HG02943 (cell line): ENCODE measurements at regions not wholly inside any gene's neighbourhood (a gene's known extent, or its start where the extent isn't known, plus 50 kb on each side); places are given as distances from the start of the nearest gene placed in this dataset.

Source experiments
- ATAC-seq: cut with Tn5 transposase; IDR thresholded peaks from one replicate; pipeline ENCODE4 v1.9.1; 2021; ENCODE audit warnings: mild to moderate bottlenecking, low read depth, moderate library complexity; ENCODE audit not compliant: unreplicated experiment

DNA sequence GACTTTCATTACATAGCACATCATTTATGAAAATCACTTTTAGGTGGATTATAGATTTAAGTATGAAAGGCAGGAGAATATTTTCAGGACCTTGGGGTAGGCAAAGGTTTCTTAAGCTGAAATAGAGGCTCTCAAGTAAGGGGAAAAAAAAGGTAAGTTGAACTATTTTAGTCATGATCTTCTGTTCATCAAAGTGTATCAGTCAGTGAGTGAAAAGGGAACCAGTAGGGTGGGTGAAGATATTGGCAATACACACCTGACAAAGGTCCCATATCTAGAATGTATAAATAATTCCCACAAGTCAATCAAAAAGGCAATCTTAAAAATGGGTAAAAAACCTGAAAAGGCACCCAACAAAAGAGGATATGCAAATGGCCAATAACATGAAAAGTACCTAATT, 218.6 kb downstream of the KLF13 start:
- ATAC-seq = no peak

DNA sequence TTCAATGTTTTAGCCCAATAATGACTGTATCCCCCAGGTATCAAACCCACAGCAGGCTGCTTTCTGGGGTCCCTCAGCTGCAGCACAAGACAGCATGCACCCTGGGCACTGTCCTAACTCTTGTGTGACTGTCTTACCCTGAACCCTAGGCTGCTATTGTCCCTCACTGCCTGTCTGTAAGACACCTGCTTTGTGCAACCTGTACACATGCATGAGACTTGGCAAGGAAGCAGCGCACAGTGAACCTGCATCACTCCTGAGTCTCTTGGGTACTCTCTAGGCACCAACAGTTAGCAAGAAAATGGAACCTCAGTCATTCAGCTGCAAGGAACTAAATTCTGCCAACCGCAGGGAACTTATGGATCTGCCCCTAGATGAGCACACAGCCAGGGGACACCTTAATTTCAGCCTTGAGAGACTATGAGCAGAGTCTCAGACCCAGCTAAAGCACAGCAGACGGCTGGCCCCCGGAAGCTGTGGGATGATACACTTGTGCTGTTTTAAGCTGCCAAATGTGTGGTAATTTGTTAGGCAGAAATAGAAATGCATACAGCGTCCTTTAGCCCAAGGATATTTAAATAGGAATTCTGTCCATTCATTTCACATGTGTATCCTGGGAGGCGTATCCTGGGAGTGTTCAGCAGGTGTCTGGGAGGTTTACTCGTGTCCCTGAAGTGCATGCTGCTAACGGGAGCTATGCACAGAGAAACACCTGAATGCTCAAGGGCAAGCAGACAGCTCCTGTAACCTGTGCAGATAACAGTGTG, 223.8 kb downstream of the KLF13 start:
- ATAC-seq = no peak

DNA sequence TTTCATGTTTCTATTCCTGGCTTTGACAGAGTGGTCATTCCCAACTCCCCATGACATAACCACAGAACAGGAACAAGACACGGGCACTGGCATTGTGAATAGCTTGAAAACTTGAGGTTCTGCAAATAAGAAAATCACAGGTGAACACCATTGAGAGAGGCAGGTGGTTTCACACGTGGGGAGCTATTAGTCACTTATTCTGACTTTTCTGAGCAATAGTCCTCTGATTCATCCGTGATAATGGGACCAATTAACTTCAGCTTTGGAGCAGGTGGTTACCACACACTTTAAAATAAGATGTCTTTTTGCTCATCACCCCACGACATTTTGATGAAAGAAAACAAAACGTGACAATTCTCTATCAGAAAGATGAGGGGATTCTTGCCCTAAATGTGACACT, 224.7 kb downstream of the KLF13 start:
- no peak for ATAC-seq

GRCh38 chr15:31552482-31553099, 226.0 kb downstream of the KLF13 start:
- ATAC-seq = no peak

DNA sequence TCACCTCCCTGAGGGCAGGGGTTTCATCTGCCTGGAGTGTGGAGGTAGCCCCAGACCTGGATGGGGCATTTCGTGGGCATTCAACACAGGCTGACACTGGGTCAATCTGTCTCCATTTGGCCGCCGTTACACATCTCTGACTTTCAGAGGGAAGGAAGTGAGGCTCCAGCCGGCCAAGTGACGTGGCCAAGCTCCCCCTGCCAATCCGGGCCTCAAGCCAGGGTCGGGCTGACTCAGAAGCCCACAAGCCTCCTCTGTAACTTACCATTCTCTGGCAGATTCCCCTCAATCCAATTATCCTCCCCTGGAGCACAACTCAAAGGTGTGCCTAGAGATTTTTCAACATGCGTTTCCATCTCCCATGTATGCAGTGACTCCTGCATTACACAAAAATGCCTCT, 227.6 kb downstream of the KLF13 start:
- ATAC-seq = no peak

DNA sequence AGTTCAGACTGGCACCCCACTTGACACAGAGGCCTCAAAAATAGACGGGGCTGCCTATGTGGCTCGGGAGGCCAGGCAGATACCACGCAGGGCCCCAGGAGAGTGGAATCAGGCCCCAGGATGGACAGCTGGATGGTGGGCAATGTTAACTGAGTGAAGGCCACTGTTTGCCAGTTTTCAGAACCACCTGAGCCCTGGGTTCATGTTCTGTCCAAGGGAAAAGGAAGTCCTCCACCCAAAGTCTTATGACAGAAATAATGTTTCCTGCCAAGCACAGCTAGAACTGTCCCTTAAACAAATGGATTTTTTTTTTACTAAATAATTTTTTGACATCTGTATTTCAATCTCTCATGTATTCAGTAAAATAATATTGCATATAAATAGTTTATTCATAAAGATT, 228.4 kb downstream of the KLF13 start:
- no peak for ATAC-seq

DNA sequence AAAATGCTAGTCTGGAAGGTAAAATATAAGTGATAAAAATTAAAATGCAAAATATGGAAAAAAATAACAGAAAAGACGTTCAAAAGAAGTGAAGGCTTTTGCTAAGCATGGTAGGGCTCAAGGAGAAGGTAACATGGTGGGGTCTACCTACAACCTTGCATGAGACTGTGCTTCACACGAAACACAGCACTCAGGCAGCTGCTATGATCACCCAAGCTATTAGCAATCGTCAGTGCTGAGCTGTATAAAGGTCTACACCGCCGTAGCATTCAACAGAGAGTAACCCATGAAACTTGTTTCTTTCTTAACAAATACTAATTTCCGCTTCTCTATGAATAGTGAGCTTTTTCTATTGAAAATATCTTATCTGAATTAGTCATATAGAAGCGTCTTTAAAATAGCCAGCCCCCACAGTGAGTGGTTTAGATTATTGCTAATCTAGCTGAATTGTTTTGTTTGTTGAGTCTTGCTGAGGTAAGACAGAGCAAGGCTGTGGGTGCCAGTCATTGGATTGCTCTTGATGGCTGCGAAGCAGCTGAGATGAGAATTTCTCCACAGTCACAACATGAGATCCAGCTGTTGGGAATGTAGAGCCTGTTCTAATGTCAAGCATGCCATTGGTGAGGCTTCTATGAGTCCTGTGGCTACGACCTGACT, 230.0 kb downstream of the KLF13 start:
- ATAC-seq = no peak

- no peak for ATAC-seq
Measured at GRCh38 chr15:31557899-31558298, 231.3 kb downstream of the KLF13 start.

DNA sequence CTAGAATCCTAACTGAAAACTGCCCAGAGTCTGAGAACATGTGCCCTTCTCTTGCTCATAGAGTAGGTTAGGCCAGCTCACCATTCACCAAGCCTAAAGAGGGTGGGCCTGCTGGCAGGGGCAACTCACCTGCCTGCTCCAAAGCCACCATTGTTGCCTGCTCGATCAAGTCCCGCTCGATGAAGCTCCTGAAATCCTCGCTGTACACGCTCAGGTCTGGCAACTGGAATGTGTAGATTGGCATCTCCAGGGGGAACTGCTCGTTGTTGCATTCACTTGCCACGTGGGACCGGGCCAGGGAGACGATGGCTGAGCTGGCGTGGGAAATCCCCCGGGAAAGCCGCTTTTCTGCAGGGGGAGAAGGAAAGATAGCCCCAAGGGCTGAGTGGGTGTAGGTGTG, 232.2 kb downstream of the KLF13 start:
- no peak for ATAC-seq

- ATAC-seq = no peak
Measured at GRCh38 chr15:31559786-31560185, 233.2 kb downstream of the KLF13 start.

GRCh38 chr15:31560643-31561042, 234.0 kb downstream of the KLF13 start:
- no peak for ATAC-seq

GRCh38 chr15:31561156-31561555, 234.5 kb downstream of the KLF13 start:
- ATAC-seq = no peak

GRCh38 chr15:31563001-31563400, 236.4 kb downstream of the KLF13 start:
- no peak for ATAC-seq

- ATAC-seq = no peak
Measured at GRCh38 chr15:31563421-31563820, 236.8 kb downstream of the KLF13 start.

DNA sequence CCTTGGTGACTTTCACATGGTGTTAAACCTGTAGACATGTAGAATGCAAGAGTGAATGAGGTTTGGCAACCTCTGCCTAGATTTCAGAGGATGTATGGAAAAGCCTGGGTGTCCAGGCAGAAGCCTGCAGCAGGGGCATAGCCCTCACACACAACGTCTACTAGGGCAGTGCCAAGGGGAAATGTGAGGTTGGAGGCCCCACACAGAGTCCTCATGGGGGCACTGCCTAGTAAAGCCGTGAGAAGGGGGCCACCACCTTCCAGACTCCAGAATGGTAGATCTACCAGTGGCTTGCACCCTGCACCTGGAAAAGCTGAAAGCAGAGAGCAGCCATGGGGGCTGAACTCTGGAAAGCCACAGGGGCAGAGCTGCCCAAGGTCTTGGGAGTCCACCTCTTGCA, 241.2 kb downstream of the KLF13 start:
- ATAC-seq = no peak

DNA sequence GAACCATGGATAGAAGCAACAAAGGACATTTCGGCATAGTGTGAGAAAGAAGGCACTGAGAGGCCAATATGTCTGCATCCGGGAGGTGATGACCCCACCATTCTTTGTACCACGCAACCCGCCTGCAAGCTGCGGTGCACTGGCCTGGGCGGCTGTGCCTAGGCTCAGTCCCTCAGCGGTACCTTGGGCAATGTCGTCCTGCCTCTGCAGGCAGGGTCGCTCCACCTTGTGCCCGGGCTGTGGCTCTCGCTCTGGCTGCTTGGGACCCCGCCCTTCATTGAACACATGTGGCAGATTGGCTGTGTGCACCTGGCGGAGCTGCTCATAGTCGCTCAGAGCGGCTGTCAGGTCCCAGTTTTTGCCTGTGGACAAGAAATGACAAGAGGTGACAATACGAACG, 243.2 kb downstream of the KLF13 start:
- no peak for ATAC-seq

DNA sequence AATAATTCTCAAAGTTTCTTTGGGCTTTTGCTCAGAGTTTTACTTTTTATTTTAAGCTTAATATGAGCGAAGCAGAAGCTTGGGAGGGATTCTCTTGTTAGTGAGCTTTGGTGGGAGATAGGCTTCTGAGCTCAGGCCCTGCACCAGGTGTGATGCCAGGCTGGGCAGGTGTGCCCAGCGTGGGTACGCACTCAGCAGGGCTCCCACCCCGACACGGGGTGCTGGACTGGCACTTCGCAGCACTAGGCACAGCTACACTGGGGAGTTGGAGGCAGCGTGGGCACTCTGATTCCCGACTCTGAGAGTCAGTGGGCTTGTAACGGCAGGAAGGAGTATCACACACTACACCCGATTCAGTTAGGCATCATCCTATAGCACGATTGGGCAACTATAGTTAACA, 244.0 kb downstream of the KLF13 start:
- ATAC-seq = no peak

DNA sequence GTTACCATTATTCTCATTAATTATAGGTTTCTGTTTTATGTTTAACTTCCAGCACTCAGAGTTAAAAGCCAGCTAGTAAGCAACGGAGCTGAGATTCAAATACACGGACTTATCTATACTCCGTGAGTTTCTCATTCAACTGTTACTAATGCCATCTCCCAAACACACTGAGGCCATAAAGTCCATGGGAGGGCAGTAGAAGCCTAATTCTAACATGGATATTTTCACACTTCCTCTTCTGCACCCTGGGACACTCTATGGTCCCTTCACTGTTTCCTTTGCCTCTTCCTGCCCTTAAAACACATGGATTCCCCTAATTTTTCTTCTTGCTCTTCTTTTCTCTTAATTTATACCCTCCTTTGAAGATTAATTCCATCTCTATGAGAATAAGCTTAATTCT, 245.0 kb downstream of the KLF13 start:
- ATAC-seq = no peak

- ATAC-seq = no peak
Measured at GRCh38 chr15:31573759-31574158, 247.1 kb downstream of the KLF13 start.

DNA sequence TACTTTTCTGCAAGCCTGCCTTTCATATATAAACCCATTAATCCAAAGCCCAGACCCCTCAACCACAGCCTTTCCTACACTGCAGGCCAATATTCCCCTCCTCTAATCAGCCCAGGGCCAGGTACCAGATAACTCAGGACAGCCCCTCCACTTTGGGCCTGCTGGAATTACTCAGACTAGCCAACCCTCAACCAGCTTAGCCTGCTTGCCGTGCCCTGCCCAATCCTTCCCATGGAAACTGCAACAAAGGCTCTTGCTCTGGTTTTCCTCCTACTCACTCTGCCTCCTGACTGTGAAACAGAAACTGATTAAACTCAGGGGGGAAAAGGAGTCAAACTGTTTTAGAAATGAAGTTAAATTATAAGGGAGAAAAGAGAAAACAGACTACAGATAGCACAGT, 248.1 kb downstream of the KLF13 start:
- no peak for ATAC-seq

GRCh38 chr15:31577108-31577507, 250.5 kb downstream of the KLF13 start:
- ATAC-seq = no peak

- ATAC-seq = no peak
Measured at GRCh38 chr15:31579282-31579681, 252.6 kb downstream of the KLF13 start.
